ENCODE measurements at regions not wholly inside any gene's neighbourhood (a gene's known extent, or its start where the extent isn't known, plus 50 kb on each side); places are given as distances from the start of the nearest gene placed in this dataset.

DNA sequence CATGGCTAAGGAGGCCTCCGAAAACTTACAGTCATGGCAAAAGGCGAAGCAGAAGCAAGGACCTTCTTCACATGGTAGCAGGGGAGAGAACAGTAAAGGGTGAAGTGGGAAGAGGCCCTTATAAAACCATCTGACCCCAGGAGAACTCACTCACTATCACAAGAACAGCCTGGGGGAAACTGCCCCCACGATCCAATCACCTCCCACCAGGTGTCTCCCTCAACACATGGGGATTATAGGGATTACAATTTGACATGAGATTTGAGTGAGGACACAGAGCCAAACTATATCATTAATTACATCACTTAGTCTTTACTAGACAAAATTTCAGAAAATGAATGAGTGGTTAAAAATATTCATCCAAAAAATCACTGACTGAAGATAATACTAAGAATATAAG is 453.6 kb downstream of the COL12A1 start:
- no peak overlapping the region for H3K9ac ChIP-seq (ENCODE audit: low read length)
- H3K56ac ChIP-seq (ENCODE audit: low read length): no peak overlapping the region
- no peaks in the 10 kb centered on the region for H3K79me2 ChIP-seq (ENCODE audit: control insufficient read depth, insufficient read depth, low read length)
- H3K4ac ChIP-seq (ENCODE audit: low read depth, low read length): no peak overlapping the region
- H3K79me1 ChIP-seq (ENCODE audit: low read length): no peaks in the 10 kb centered on the region
- no peaks in the 10 kb centered on the region for H3K36me3 ChIP-seq (ENCODE audit: control insufficient read depth, insufficient read depth, low read length)
- H4K5ac ChIP-seq (ENCODE audit: low read length): no peak overlapping the region
- H3K27ac ChIP-seq (ENCODE audit: low read depth, low read length): no peak overlapping the region
- H3K4me1 ChIP-seq (ENCODE audit: control insufficient read depth, low read depth, low read length): no peaks in the 10 kb centered on the region
- WGBS (ENCODE audit: extremely low coverage, insufficient coverage, low lambda C conversion rate): no CpG with 5 or more reads among the region's 3 CpGs
- H2AK5ac ChIP-seq (ENCODE audit: low read length): no peak overlapping the region
- H2BK5ac ChIP-seq (ENCODE audit: low read length): no peak overlapping the region
- H3K23ac ChIP-seq (ENCODE audit: low read length): no peak overlapping the region
- DNase-seq: peak; percentile 13
- H3K18ac ChIP-seq (ENCODE audit: low read length): no peak overlapping the region
- H2BK15ac ChIP-seq (replicated peaks; ENCODE audit: low read depth): no peak overlapping the region
- H3K4me2 ChIP-seq (ENCODE audit: low read length): no peak overlapping the region
- no peak overlapping the region for H4K8ac ChIP-seq (ENCODE audit: low read depth, low read length)
- H2BK120ac ChIP-seq (ENCODE audit: low read depth, low read length): no peak overlapping the region
- H3K27me3 ChIP-seq (ENCODE audit: insufficient read depth, low read length, poor library complexity): no peaks in the 10 kb centered on the region
- no peak overlapping the region for H3K4me3 ChIP-seq (ENCODE audit: low read length)

DNA sequence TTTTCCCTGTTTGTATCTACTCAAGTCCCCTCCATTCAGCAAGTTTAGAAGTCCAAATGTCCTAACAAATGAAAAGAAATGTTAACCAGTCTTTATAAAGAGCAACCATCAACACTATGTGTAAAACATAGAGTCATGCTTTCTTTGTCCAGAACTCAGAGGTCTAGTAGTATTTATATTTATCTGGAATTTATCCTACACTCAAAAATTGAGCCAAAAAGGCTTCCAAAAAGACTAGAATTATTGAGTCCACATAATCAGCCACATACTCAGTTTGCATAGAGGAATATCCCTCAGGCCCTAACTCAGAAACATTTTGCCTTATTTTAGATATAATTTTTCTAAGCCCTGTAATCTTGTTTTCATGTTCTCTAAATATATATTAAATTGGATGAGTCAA is 455.0 kb downstream of the COL12A1 start:
- no peak overlapping the region for H2BK15ac ChIP-seq (replicated peaks; ENCODE audit: low read depth)
- no peaks in the 10 kb centered on the region for H3K4me1 ChIP-seq (ENCODE audit: control insufficient read depth, low read depth, low read length)
- no peak overlapping the region for H4K8ac ChIP-seq (ENCODE audit: low read depth, low read length)
- no peak overlapping the region for H3K56ac ChIP-seq (ENCODE audit: low read length)
- DNase-seq: no peak
- H3K27ac ChIP-seq (ENCODE audit: low read depth, low read length): no peak overlapping the region
- no peaks in the 10 kb centered on the region for H3K27me3 ChIP-seq (ENCODE audit: insufficient read depth, low read length, poor library complexity)
- H3K4me2 ChIP-seq (ENCODE audit: low read length): no peak overlapping the region
- no peak overlapping the region for H2BK120ac ChIP-seq (ENCODE audit: low read depth, low read length)
- no peaks in the 10 kb centered on the region for H3K36me3 ChIP-seq (ENCODE audit: control insufficient read depth, insufficient read depth, low read length)
- H3K23ac ChIP-seq (ENCODE audit: low read length): no peak overlapping the region
- H4K5ac ChIP-seq (ENCODE audit: low read length): no peak overlapping the region
- no peak overlapping the region for H3K4ac ChIP-seq (ENCODE audit: low read depth, low read length)
- no peak overlapping the region for H3K4me3 ChIP-seq (ENCODE audit: low read length)
- no peaks in the 10 kb centered on the region for H3K79me1 ChIP-seq (ENCODE audit: low read length)
- H2AK5ac ChIP-seq (ENCODE audit: low read length): no peak overlapping the region
- H2BK5ac ChIP-seq (ENCODE audit: low read length): no peak overlapping the region
- H3K9ac ChIP-seq (ENCODE audit: low read length): no peak overlapping the region
- H3K18ac ChIP-seq (ENCODE audit: low read length): no peak overlapping the region
- H3K79me2 ChIP-seq (ENCODE audit: control insufficient read depth, insufficient read depth, low read length): no peaks in the 10 kb centered on the region

DNA sequence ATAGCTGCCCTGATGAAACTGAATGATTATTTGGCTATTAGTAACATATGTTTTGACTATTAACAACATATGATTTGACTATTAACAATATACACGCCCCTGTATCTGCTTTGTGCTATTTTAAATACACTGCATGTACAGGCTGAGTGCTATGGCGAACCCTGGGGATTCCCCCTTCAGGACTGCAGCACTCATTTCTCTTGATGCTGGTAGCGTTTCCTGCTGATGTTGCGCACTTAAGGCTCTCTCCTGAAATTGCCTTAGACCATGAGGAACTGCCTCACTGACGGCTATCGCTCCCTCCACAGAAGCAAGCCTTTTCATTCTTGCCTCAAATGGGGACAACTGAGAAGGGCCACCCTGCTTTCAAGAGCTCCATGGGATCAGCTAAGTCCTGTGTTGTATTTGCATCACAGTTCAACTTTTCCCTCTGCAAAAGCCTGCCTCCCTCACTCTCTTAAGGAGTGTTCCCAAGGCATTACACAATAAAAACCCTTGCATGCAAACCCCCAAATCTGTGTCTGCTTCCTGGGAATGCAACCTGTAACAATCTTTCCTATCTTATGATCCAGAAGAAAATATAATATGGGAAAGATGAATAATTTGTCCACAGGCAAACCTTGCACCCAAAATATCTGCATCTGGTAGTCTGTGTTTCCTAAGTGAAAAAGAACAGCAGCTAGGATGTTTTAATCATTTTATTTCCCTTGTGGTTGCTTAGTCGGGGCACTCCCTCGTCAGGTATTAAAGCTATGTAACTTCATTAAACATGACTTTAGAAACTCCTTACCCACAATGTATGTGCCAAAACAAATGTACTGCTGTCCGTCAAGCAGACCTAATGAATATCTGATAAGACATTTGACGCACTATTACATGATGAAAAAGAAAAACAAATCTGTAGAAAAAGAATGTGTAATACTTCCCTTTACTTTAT is 456.4 kb downstream of the COL12A1 start:
- Histone ChIP-seq H4K5ac (ENCODE audit: low read length) (no peak overlapping the region), H3K27ac (ENCODE audit: low read depth, low read length) (no peak overlapping the region), H3K23ac (ENCODE audit: low read length) (no peak overlapping the region), H2BK15ac (replicated peaks; ENCODE audit: low read depth) (no peak overlapping the region), H3K4ac (ENCODE audit: low read depth, low read length) (no peak overlapping the region), H4K8ac (ENCODE audit: low read depth, low read length) (no peak overlapping the region), H3K27me3 (ENCODE audit: insufficient read depth, low read length, poor library complexity) (no peaks in the 10 kb centered on the region), H3K9ac (ENCODE audit: low read length) (no peak overlapping the region), H3K18ac (ENCODE audit: low read length) (no peak overlapping the region), H2BK120ac (ENCODE audit: low read depth, low read length) (no peak overlapping the region), H3K79me2 (ENCODE audit: control insufficient read depth, insufficient read depth, low read length) (no peaks in the 10 kb centered on the region), H3K56ac (ENCODE audit: low read length) (no peak overlapping the region), H2AK5ac (ENCODE audit: low read length) (no peak overlapping the region), H3K36me3 (ENCODE audit: control insufficient read depth, insufficient read depth, low read length) (no peaks in the 10 kb centered on the region), H3K4me2 (ENCODE audit: low read length) (no peak overlapping the region), H3K79me1 (ENCODE audit: low read length) (no peaks in the 10 kb centered on the region), H3K4me3 (ENCODE audit: low read length) (no peak overlapping the region), H3K4me1 (ENCODE audit: control insufficient read depth, low read depth, low read length) (no peaks in the 10 kb centered on the region), H2BK5ac (ENCODE audit: low read length) (no peak overlapping the region)
- no peak for DNase-seq
- no CpG with 5 or more reads among the region's 10 CpGs for WGBS (ENCODE audit: extremely low coverage, insufficient coverage, low lambda C conversion rate)

DNA sequence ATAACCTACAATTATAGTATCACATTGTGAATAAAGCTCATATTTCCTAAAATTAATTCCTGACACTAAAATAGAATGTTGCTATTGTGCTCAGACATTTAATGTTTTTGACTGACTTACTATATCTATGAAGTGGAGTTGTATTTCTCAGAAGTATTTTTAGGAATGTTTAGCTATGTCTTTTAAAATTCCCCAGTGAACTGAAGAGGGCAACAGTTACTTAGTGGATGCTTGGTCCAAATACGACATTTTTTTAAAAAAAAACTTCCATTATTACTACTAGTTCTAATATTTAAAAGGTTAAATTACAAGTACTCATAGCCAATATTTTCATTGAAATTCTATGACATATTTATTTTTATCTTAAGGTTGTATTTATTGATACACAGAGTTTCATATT is 460.2 kb downstream of the COL12A1 start:
- no peak overlapping the region for H4K5ac ChIP-seq (ENCODE audit: low read length)
- no peak overlapping the region for H3K56ac ChIP-seq (ENCODE audit: low read length)
- no peaks in the 10 kb centered on the region for H3K36me3 ChIP-seq (ENCODE audit: control insufficient read depth, insufficient read depth, low read length)
- H3K18ac ChIP-seq (ENCODE audit: low read length): no peak overlapping the region
- H2BK5ac ChIP-seq (ENCODE audit: low read length): no peak overlapping the region
- no peak overlapping the region for H2BK120ac ChIP-seq (ENCODE audit: low read depth, low read length)
- H3K4me2 ChIP-seq (ENCODE audit: low read length): no peak overlapping the region
- no peak overlapping the region for H3K4ac ChIP-seq (ENCODE audit: low read depth, low read length)
- H3K23ac ChIP-seq (ENCODE audit: low read length): no peak overlapping the region
- no peak overlapping the region for H2BK15ac ChIP-seq (replicated peaks; ENCODE audit: low read depth)
- no CpG with 5 or more reads among the region's 1 CpG for WGBS (ENCODE audit: extremely low coverage, insufficient coverage, low lambda C conversion rate)
- H2AK5ac ChIP-seq (ENCODE audit: low read length): no peak overlapping the region
- H3K27ac ChIP-seq (ENCODE audit: low read depth, low read length): no peak overlapping the region
- no peak for DNase-seq
- no peaks in the 10 kb centered on the region for H3K79me1 ChIP-seq (ENCODE audit: low read length)
- H3K4me1 ChIP-seq (ENCODE audit: control insufficient read depth, low read depth, low read length): no peaks in the 10 kb centered on the region
- H3K4me3 ChIP-seq (ENCODE audit: low read length): no peak overlapping the region
- no peak overlapping the region for H3K9ac ChIP-seq (ENCODE audit: low read length)
- no peaks in the 10 kb centered on the region for H3K27me3 ChIP-seq (ENCODE audit: insufficient read depth, low read length, poor library complexity)
- H3K79me2 ChIP-seq (ENCODE audit: control insufficient read depth, insufficient read depth, low read length): no peaks in the 10 kb centered on the region
- no peak overlapping the region for H4K8ac ChIP-seq (ENCODE audit: low read depth, low read length)

DNA sequence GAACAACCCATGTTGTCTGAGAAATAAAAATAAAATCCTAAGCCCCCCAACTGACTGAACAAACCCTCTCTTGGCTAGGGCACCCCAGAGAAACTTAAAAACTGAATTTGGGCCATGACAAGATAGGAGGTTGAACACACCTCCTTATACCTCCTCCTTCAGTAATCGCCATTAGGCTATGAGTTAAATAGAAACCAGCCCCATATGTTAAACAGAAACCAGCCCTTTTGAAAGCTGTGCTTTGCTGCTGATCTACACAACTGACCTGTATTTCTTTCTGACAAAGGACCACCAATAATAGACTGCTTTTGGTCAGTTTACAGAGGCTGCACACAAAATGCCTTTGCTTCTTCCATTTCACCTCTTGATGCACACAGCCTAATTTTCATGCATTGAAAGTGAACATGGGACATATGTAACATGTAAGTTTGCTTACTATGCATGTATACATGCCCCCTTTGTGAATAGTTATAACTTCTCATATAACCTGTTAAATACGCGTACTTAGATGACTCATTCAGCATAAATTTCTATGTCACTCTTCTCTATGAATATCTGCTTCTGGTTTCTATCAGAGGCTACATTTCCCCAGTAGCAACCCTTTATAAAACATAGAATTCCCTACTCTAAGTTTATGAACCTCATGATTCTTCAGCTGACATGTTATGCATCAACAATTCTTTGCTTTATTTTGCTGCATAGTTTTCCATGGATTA is 462.9 kb downstream of the COL12A1 start:
- no peak overlapping the region for H3K27ac ChIP-seq (ENCODE audit: low read depth, low read length)
- no peaks in the 10 kb centered on the region for H3K79me1 ChIP-seq (ENCODE audit: low read length)
- H3K18ac ChIP-seq (ENCODE audit: low read length): no peak overlapping the region
- H3K9ac ChIP-seq (ENCODE audit: low read length): no peak overlapping the region
- no peak overlapping the region for H4K5ac ChIP-seq (ENCODE audit: low read length)
- no peak overlapping the region for H3K4ac ChIP-seq (ENCODE audit: low read depth, low read length)
- no peaks in the 10 kb centered on the region for H3K79me2 ChIP-seq (ENCODE audit: control insufficient read depth, insufficient read depth, low read length)
- no peaks in the 10 kb centered on the region for H3K36me3 ChIP-seq (ENCODE audit: control insufficient read depth, insufficient read depth, low read length)
- no peaks in the 10 kb centered on the region for H3K27me3 ChIP-seq (ENCODE audit: insufficient read depth, low read length, poor library complexity)
- DNase-seq: no peak
- H3K56ac ChIP-seq (ENCODE audit: low read length): no peak overlapping the region
- no peak overlapping the region for H4K8ac ChIP-seq (ENCODE audit: low read depth, low read length)
- no peak overlapping the region for H2BK15ac ChIP-seq (replicated peaks; ENCODE audit: low read depth)
- H3K4me3 ChIP-seq (ENCODE audit: low read length): no peak overlapping the region
- no CpG with 5 or more reads among the region's 3 CpGs for WGBS (ENCODE audit: extremely low coverage, insufficient coverage, low lambda C conversion rate)
- no peak overlapping the region for H3K23ac ChIP-seq (ENCODE audit: low read length)
- no peak overlapping the region for H3K4me2 ChIP-seq (ENCODE audit: low read length)
- H2AK5ac ChIP-seq (ENCODE audit: low read length): no peak overlapping the region
- no peaks in the 10 kb centered on the region for H3K4me1 ChIP-seq (ENCODE audit: control insufficient read depth, low read depth, low read length)
- no peak overlapping the region for H2BK120ac ChIP-seq (ENCODE audit: low read depth, low read length)
- H2BK5ac ChIP-seq (ENCODE audit: low read length): no peak overlapping the region
